Stimulated activated CD4-positive, alpha-beta T cell treated with anti-CD3 and anti-CD28 coated beads, Interleukin-12 subunit alpha, Interleukin-12 subunit beta, amount 100 ng/mL, for 48 hours (primary cell): ENCODE measurements at regions not wholly inside any gene's neighbourhood (a gene's known extent, or its start where the extent isn't known, plus 50 kb on each side); places are given as distances from the start of the nearest gene placed in this dataset.

ENCODE experiments used
- DNase-seq, 3 donors: peaks; one replicate each; pipeline ENCODE4 v3.0.0-alpha.2; 2020; ENCODE audit warnings: low read depth in 2 of 3, low spot score in 1 of 3

DNA sequence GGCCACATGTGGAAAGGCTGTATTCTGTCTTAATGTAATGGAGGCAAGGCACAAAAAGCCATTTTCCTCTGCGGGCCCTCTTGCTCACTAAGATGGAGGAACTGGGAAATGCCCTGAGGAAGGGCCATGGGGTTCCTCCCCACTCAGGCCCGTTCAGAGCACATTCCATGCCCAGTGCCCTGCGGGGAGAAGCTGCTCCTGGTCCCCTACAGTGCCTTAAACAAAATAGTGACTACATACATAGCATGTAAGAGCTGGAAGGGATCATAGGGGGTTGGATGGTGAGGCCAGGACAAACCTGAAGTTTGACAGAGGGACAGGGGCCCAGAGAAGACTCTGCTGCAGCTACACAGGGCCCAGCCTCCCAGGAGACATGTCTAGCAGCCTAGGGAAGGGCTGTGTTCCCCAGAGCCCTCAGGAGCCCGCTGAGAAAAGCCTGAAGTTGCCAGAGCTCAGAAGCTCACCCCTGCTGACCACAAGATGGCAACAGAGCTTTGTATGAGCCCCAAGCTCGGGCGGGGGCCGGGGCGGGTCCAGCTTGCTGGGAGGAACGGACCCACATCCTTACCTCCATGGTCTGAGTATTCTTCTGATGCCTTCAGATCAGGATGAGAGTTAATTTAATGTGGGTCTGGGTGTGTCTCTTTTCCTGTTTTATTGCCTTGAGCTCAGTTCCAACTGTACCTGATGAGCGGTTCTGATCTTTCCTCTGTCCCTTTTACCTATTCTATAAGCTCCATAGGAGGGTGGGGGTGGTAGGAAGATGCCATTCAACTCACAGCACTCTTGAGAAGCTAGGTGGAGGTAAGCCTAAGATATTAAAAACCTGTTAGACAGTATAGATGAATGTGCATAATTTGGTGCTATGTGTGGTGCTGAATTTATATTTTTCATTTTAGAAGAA, 242.9 kb downstream of the CDC5L start:
- DNase-seq = peak in 1 of 3 donors; percentile 37

DNA sequence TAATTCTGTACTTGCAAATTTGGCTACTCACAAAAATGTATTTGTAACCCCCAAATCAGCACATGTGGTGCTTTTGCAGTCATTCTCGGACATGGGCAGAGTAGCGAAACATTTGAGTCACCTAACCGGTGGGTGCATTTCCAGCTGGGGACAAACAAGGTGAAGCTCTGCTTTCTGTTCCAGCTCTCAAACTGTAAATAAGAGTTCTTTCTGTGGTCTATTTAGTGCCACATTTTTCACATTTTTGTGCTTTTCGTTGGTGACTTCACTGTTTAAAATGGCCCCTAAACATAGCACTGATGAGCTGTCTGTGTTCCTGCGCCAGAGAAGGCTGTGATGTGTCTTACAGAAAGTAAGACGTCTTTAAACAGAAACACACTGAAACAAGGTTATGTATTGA, 244.5 kb downstream of the CDC5L start:
- no peak for DNase-seq

DNA sequence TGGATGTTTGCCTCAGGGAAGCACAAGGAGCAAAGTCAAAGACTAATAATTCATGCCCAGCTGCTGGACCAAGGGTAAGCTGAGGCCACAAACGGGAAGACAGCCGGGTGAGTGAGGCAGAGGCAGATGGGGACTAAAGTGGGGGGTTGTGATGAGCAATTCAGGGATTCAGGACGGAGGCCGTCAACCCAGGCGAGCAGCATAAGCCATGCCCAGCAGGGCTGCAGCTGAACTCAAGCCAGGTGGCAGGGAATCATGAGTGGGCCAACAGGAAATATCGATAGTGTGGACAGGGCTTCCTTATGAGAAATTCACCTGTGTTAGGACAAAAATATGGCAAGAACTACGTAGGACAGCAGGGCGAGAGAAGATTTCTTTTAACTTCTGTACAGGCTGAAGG, 246.8 kb downstream of the CDC5L start:
- DNase-seq = no peak

- DNase-seq = no peak
Measured at GRCh38 chr6:44635486-44635885, 248.0 kb downstream of the CDC5L start.

DNA sequence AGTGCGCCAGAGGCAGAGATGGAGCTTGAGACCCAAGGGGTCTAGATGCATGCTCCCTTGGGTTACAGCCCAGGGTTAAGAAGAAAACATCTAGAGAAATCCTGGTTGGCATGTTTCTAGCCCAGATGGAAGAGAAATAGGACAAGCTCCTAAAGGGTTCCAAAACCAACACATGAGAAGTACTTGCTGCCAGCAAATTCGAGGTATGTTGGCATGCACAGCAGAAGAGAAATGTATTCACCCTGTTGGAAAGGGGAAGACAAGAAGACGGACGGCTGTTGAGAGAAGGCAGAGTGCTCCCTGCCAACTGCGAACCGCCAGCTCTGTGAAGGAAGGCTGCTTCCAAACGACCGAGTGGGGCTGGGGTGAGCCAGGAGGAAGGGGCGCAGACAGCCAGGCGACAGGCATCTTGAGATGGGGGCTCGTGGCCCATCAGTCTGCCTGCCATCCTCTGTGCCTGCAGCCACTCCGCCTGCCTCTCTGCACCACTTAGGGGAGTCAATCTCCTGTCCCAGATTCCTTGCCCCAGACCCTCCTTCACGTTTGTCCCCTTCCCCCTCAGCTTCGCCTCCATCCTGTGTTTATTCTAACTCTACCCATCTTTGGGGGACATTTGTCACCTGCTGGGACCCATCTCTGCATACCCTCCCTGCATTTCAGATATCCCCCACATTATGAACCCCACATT, 249.2 kb downstream of the CDC5L start:
- no peak for DNase-seq

GRCh38 chr6:44641344-44642031, 254.0 kb downstream of the CDC5L start:
- no peak for DNase-seq

GRCh38 chr6:44642349-44642748, 254.8 kb downstream of the CDC5L start:
- DNase-seq = no peak

DNA sequence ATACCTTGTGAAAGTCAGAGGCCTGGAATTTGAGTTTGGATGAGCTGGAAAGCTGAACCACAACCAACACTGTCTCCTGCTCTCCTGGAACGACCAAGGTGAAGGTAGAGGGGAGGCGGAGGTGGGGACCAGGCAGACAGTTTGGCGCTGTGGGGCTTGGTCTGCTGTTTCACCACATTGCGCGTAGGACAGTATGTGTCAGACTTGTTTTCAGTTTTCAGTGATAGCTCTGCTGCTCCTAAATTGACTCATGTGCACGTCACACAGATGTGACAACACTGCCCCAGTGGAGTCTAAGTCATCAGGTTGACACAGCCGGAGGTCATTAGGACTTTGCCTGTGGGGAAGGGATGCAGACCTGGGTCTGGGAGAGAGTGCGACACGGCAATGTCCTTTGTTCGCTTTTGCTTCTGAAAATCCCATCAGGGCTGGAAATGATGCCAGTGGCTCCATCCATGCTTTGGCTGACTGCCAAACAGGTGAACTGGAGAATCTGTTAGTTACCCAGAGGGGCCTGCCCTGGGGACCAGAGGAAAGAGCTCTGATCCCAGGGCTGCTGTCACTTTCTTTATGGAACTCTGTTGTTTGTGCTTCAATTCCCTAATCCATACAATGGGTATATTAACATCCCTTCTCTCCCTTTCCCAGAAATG, 255.5 kb downstream of the CDC5L start:
- peak; percentile 41 to 61 (median 53) for DNase-seq

DNA sequence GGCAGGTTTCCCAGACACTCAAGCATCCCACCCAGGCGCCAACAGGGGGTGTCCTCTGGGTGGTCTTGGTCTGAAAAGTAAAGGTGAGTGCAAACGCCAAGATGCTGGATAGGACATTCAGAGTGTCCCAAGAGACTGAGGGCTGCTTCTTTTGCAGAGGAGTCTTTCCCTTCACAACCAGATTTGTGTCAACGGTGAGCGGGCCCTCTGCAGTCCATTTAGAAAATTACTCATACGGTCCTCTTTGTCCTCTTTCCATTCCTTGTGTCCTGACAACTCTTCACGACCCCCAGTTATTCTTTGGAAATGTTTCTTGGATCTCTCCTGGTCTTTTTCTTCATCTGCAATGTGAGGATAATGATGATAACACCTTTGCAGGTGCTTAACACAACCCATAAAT, 257.8 kb downstream of the CDC5L start:
- no peak for DNase-seq

DNA sequence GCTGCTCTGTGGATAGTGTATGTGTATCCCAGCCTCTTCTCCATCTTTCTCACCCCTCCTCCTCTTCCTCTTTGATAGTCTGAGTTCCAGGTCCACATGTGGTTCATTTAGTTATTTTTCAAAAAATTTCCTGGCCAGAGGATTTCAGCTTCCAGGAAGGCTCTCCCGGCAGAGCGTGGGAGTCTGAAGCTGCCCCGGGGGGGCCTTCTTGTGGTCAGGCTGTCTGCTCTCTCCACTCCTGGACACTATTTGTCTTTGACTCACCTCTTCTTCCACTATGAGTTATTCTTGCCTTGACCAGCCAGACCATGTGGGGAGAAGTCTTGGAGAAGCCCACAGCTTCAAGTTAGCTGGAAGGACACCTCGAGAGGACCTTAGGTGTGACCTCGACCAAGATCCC, 258.8 kb downstream of the CDC5L start:
- DNase-seq = no peak

DNA sequence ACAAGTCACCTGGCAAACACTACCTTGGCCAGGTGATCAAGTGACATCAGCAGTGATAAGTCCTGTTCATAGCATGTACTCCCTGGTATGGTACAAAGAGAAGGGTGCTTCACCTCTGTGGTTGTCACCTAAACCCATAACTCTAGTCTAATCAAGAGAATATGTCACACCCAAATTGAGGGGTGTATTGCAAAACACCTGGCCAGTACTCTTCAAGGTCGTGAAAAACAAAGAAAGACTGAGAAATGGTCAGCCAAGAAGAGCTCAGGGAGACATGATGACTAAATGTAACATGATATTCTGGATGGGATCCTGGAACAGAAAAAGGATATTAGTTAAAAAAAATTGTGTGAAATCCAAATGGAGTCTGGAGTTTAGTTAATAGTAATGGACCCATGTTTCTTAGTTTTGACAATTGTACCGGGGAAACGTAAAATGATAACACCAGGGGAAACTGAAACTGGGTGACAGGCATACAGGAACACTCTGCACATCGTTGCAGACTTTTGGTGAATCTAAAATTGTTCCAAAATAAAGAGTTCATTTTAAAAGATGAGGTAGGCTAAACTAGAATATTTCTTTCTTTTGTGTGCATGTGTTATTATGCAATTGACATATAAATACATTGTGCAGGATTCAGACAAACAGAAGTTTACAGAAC, 262.0 kb downstream of the CDC5L start:
- no peak for DNase-seq

- no peak for DNase-seq
Measured at GRCh38 chr6:44650495-44650894, 263.0 kb downstream of the CDC5L start.

DNA sequence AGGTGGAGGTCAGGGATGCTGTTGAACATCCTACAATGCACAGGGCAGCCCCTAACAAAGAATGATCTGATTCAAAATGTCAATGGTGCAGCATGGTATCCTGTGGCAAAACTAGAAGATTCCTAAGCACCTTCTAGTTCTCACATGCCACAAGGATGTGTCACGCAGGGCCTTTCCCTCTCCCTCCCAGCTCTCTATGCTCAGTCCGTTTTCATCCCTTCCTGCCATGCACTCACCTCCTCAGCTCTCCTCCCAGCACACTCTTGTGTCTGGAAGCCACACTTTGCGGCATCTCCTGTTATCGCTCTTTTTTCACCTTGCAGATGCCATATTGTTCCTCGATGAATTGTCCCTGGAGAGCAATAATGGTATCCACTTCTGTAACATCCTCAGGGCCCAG, 263.4 kb downstream of the CDC5L start:
- no peak for DNase-seq

DNA sequence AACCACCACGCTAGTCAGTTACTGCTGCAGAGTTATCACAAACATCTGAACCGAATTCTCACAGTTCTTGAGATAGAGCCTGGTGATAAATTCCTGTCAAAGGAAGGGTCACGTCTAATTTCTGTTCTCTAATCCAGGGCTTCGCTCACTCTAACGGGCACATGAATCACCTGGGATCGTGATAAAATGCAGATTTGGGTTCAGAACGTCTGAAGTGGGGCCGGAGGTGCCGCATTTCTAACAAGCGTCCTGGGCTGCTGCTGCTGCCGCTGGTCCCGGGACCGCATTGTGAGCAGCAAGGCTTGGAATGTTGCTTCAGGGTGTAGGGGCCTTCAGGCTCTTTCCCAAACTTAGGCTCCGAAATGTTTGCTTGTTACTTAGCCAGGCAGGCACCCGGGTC, 264.1 kb downstream of the CDC5L start:
- no peak for DNase-seq

DNA sequence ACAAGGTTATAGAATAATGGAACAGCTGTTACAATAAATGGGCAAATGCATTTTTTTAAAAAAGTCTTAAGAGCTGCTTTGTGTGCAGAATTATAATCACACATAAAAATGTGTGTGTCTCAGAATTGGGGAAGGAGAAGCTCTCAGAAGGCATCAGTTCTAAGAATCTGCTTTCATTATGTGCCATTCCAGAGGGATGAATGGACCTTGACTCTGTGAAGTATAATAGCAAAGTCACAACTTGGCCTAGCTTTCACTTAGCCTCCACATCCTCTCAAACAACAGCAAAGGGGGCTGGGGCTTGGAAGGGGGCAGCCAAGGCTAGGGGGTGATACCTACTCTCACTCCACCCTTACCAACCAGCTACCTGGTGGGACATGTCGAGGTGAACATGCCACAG, 265.0 kb downstream of the CDC5L start:
- no peak for DNase-seq

- DNase-seq = no peak
Measured at GRCh38 chr6:44653091-44653490, 265.6 kb downstream of the CDC5L start.

DNA sequence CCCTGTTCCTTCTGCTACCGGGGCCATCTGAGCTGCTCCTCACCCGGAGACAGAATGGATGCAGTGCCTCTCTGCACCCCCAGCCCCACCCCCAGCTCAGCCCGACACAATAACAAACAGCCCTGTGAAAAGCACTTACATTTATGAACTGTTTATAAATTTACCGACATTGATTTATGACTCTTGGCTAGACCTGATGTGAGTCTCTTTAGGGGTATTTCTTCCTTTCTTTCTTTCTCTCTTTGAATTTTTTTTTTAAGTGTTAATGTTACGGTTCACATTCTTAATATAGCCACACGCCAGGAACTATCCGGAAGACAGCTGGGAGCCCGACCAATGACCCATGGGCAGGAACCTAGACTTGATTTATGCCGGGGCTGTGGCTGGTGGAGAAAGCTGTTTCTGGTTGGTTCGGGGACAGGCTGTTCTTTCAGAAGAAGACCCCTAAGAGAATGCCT, 266.3 kb downstream of the CDC5L start:
- no peak for DNase-seq

GRCh38 chr6:44655412-44656342, 268.2 kb downstream of the CDC5L start:
- peak; percentile 56 to 79 (median 61) for DNase-seq

DNA sequence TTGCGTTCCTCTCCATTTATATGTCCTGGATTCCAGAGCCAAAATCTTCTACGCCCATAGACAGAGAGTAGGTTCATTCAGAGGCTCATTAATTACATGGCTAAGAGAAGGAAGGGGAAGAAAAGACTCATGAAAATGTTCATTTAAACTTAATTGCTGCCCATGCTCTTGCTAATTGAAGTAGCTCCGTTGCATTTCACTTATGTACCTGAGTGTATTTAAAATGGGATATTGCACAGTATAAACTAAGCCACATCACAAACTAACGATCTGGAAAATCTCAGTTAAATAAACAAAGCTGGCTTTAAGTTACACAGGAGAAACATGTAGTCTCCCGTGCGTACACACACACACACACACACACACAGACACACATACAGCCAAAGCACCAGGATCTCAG, 269.2 kb downstream of the CDC5L start:
- no peak for DNase-seq
